HG02938 (cell line): ENCODE measurements at regions not wholly inside any gene's neighbourhood (a gene's known extent, or its start where the extent isn't known, plus 50 kb on each side); places are given as distances from the start of the nearest gene placed in this dataset.

ENCODE experiments used
- ATAC-seq: cut with Tn5 transposase; IDR thresholded peaks from one replicate; pipeline ENCODE4 v1.9.1; 2021; ENCODE audit warnings: mild to moderate bottlenecking, moderate library complexity; ENCODE audit not compliant: unreplicated experiment

DNA sequence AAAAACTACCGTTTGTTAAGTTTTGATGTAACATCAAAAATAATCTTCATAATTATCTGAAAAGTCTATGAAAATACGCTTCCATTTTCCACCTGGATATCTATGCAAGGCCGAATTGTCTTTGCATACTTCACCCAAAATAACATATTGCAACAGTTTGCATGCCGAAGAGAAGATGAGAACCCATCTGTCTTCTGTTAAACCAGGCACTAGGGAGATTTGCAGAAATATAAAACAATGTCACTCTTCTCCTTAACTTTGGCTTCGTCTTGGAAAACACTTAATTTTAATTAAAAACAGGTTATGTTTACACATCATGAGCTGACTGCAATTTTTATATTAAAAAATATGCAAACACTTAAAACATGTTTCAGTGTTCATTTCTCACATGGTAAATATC, 1325.8 kb downstream of the TBC1D22A start:
- no peak for ATAC-seq

DNA sequence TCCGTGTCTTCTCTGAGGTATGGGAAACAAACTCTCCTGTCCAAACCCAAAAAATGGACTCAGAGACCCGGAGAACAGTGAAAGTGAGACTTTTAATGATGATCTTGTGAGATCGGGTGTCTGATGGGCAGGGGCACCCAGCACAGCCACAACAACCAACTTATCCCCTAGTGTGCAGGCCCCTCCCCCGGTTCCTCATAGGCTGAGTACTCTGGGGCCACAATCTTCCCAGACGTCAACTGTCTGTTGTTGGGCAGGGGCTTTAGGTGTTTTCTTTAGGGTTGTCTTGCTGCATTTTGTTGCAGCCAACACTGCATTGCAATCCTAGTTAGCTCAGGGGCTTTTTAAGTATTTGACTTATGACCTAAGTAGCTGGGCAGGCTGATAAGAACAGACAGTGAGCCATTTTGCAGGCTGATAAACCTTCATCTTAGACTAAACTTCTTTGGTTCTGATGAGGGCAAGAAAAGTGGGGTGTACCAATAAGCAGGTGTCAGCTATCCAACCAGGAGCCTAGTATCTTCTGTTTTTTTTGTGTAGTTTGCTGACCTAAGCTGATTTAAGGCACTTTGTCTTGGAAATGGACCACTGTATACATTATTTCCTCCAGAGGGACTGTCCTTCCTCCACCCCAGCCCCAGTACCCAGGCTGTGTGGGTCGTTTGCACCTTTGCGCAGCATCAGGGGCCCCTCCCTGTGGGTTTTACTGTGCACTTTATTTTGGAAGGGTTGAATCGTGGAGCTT, 1323.6 kb downstream of the TBC1D22A start:
- ATAC-seq: no peak

DNA sequence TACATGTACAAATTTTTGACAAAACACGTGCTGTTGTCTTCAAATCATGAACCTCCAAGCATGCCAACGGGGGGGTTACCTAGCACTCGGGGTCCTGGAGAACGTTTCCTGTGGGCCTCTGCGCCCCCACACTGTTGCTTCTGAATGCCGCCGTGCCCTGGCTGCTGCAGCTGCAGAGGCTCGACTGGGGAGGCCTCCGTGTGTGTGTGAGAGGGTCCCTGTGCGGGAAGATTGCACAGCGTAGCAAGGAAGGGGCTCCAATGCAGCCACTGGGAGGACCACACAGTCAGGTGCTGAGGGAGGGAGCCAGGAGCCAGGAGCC, 1322.2 kb downstream of the TBC1D22A start:
- ATAC-seq: no peak

DNA sequence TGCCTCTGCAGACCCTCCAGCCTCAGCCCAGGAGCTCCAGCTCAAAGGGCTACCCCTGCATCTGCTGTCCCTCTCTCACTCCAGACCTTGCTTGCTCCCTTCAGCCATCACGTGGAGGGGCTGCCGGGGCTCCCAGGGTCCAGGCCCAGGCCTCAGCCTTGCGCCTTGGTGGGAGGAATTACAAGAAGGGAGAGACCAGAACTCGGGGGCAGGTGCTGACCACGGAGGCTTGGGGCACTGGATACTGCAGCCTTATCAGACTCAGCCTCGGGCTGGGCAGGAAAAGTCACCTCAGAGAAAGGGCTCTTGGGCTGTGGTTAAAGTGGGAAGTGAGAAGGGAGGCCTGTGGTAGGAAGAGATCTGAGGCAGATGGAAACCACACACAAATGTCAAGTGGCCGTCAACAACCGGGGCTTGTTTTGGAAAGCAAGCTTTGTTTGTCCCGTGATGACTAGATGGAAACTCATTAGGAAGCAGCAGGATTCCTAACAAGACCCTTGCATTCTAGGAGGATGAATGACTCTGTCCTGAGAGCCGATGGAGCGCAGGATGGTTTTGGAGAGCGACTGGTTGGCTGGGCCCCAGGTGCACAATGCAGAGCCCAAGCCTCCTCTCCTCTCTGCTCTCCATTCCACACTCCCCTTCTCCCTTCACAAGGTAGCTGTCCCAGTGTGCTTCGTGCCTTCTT, 1321.7 kb downstream of the TBC1D22A start:
- no peak for ATAC-seq

DNA sequence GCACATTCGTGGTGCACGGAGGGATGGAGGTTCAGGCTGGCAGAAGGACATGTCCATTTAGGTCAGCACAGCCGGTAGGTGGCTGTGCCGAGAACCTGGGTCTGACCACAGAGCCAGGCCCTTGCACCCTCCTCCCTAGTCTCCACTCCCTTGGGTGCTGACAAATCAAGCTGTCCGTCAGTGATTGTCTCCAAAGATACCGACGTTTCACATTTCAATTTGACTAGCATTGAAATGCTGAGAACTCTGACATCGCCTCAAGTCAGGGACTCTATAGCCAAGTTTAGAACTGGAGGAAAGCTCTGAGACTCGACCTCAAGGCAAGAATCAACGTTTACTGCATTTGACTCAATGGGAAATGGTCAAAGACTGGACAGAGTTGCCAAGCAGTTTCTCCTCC, 1321.1 kb downstream of the TBC1D22A start:
- no peak for ATAC-seq

GRCh38 chr22:48082284-48082683, 1319.8 kb downstream of the TBC1D22A start:
- ATAC-seq: no peak

DNA sequence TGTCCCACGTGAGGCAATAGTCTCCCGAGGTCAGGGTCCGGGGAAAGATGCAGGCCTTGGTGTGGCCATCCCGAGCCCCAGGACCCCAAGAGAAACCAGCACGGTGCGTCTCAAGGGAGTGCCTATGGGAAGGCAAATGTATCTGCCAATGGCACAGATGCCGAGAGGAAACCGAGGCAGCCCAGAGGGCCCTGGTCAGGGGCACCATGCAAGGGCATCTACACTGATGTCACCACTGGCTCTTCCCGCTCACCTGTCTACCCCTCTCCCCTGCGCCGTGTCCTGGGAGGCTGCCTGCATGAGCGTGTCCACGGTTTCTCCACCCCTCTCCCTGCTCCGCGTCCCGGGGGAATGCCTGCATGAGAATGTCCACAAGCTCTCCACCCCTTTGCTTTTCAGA, 1318.8 kb downstream of the TBC1D22A start:
- ATAC-seq: no peak

DNA sequence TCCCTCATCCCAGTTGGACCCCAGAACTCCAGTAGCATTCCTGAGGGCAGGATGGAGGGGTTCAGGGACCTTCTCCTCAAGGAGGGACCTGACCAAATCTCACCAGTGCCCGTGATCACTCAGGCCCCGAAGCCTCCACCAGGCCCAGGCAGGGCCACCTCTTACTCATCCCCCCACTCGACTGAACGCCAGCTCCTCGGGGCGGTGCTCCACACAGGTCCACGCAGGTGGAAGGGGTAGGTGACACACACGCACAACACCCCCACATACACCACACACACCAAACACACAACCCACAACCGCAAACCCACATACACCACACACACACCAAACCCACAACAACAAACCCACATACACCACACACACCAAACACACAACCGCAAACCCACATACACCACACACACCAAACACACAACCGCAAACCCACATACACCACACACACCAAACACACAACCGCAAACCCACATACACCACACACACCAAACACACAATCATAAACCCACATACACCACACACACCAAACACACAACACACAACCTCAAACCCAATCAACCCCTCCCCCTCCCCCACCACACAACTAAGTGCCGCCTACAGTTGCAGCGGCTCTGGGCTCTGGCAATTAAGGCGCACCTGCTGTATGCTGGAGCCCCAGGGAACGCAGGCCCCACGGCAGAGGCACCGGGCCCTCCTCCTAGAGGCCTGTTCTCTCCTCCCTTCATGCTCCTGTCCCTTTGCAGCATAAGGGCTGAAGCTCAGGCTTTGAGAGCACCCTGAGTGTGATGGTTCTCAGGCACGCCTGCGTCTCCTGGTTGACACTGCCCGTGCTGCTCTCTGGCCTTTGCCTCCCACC, 1318.1 kb downstream of the TBC1D22A start:
- no peak for ATAC-seq

DNA sequence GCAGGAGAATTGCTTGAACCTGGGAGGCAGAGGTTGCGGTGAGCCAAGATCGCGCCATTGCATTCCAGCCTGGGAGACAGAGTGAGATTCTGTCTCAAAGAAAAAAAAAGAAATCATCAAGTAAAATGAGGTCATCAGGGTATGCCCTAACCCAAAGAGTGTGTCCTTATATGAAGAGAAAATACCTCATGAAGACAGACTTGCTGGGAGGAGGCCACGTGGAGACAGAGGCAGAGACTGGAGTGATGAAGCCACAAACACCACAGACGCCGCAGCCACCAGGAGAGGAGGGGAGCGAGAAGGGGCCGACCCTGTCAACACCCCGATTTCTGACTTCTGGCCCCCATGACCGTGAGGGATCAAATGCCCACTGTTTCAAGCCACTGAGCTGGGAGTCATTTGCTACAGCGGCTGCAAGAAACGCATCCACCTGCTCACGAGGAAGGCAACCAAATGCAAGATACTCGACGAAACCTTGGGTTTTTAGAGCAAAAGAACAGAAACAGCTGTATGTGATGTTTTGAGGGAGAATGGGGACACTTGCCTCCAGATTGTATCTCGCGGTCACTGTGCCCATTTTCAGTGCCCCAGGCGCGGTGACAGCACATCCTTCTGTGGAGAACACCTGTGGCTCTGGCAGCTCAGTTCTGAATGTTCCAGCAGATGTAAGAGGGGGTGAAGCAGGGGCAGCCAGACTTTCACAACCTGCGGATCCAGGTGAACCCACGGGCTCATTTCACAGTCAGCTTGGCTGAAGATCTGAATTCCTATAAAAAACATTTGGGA, 1317.2 kb downstream of the TBC1D22A start:
- ATAC-seq: no peak

DNA sequence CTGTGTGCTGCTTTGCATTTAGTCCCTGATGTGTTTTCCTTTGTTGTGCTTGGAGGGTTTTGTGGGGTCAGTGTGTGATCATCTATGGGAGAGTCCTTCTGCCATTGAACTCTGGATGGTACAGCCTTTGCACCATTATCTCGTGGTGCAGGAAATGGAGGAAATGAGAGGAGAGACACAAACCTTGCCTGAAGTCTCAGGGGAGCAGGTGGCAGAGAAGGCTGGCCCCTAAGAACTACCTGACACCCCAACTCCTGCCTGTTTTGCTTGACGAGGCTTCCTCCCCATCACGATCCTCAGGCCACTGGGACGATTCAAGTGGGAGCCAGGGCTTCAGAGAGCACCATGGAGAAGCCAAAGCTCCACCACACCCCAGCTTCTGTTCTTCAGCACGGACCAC, 1316.4 kb downstream of the TBC1D22A start:
- ATAC-seq: no peak

DNA sequence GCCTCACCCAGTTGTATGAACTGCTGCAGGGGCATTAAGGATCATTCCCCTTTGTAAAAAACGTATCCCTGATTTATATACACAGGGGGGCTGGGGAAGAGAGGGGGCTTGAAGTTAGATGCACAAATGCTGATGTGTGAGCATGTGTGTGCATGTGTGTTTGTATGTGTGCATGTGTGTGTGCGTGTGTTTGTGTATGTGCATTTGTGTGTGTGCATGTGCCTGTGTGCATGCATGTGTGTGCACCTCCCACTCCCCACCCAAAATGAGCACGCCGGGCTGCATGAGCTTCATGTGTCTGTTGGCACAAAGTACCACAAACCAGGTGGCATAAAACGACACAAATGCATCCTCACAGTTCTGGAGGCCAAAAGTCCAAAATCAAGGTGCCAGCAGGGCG, 1315.2 kb downstream of the TBC1D22A start:
- ATAC-seq: no peak

- ATAC-seq: no peak
Measured at GRCh38 chr22:48076008-48076407, 1313.6 kb downstream of the TBC1D22A start.

GRCh38 chr22:48075604-48076003, 1313.2 kb downstream of the TBC1D22A start:
- ATAC-seq: no peak

DNA sequence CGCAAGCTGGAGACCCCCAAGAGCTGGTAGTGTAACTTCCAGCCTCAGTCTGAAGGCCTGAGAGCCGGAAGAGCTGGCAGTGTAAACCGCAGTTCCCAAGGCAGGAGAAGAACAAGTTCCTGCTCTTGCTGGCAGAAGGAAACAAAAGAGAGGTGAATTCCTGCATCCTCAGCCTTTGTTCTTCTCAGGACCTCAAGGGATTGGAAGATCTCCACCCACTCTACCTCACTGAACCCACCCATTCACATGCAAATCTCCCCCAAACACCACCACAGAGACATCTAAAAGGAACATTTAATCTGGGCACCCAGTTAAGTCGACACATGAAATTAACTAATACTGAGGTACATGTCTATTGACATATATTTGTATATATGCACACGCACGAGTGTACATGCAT, 1310.3 kb downstream of the TBC1D22A start:
- ATAC-seq: no peak

DNA sequence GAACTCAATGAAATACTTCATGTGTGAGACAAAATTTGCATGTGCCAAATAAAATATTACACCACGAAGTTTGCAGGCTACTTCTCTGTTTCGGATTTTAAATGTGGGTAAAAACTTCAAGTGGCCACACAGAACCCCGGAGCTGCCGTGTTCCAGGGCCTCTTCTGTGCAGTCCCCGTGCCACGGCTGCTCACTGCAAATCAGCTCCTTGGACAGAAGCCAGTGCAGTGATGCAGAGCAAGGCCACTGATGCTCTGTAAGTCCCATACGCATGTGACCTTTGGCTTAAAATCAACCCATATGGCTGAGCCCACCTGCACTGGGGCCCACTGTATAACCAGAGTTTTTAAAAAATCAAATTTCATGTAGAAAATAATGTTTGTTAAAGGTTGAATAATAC, 1309.4 kb downstream of the TBC1D22A start:
- no peak for ATAC-seq

GRCh38 chr22:48071305-48071704, 1308.9 kb downstream of the TBC1D22A start:
- no peak for ATAC-seq

DNA sequence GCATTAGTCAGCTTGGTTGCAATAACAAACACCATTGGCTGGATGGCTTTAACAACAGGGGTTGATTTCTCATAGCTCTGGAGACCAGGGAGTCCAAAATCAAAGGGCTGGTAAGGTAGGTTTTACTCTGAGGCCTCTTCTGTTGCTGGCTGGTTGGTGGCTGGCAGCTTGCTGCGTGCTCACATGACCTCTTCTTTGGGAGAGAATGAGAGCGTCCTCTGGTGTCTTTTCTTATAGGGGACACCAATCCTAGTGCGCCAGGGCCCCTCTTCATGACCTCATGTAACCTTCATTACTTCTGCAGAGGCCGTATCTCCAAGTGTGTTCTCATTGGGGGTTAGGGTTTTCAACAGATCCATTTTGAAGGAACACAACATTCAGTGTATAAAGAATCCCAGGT, 1308.3 kb downstream of the TBC1D22A start:
- no peak for ATAC-seq

- no peak for ATAC-seq
Measured at GRCh38 chr22:48070083-48070482, 1307.6 kb downstream of the TBC1D22A start.

- ATAC-seq: no peak
Measured at GRCh38 chr22:48069256-48069655, 1306.8 kb downstream of the TBC1D22A start.

DNA sequence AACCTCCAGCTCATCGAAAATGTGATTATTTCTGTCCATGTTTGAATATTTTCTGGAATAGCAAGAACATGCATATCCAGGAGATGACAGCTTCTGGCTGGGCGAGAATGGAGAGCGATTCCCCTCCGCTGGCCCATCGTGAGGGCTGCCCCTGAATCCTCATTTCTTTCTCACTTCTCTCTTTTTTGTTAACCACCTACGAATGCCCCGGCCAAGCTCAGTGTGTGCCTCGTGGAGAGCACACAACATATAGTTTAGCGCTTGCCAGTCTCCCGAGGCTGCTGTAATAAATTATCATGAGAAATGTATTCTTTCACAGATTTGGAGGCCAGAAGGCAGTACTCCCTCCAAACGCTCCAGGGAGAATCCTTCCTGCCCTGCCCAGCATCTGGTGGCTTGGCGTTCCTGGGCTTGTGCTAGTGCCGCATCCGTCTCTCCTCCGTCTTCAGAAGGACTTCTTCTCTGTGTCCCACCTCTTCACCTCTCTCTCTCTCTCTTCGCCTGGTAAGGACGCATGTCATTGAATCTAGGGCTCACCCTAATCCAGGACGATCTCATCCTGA, 1306.0 kb downstream of the TBC1D22A start:
- ATAC-seq: no peak

- ATAC-seq: no peak
Measured at GRCh38 chr22:48065892-48066291, 1303.4 kb downstream of the TBC1D22A start.
